ENCODE measurements at regions not wholly inside any gene's neighbourhood (a gene's known extent, or its start where the extent isn't known, plus 50 kb on each side); places are given as distances from the start of the nearest gene placed in this dataset.

GRCh38 chr4:130449741-130450140 is 1353.8 kb downstream of the C4orf33 start:
- Histone ChIP-seq H3K27me3 (ENCODE audit: control insufficient read depth in 1 of 2, insufficient read depth in 2 of 2, low read length in 2 of 2) (no peaks in the 10 kb centered on the region), H3K27ac (ENCODE audit: low read depth, low read length) (no peak overlapping the region), H3K9me3 (ENCODE audit: control insufficient read depth in 1 of 2, low read length in 2 of 2) (no peaks in the 10 kb centered on the region), H3K36me3 (ENCODE audit: control insufficient read depth in 1 of 2, insufficient read depth in 2 of 2, low read length in 2 of 2) (no peaks in the 10 kb centered on the region), H3K4me1 (ENCODE audit: control insufficient read depth in 1 of 2, insufficient read depth in 2 of 2, low read length in 2 of 2) (no peaks in the 10 kb centered on the region), H3K9ac (ENCODE audit: low read depth in 1 of 2, low read length in 2 of 2) (no peak overlapping the region), H3K4me3 (ENCODE audit: low read depth in 1 of 2, low read length in 2 of 2) (no peak overlapping the region)

- H3K9ac ChIP-seq (ENCODE audit: low read depth in 1 of 2, low read length in 2 of 2), result no peak overlapping the region
- H3K4me3 ChIP-seq (ENCODE audit: low read depth in 1 of 2, low read length in 2 of 2), result no peak overlapping the region
- H3K27me3 ChIP-seq (ENCODE audit: control insufficient read depth in 1 of 2, insufficient read depth in 2 of 2, low read length in 2 of 2), result no peaks in the 10 kb centered on the region
- no peaks in the 10 kb centered on the region for H3K4me1 ChIP-seq (ENCODE audit: control insufficient read depth in 1 of 2, insufficient read depth in 2 of 2, low read length in 2 of 2)
- no peaks in the 10 kb centered on the region for H3K9me3 ChIP-seq (ENCODE audit: control insufficient read depth in 1 of 2, low read length in 2 of 2)
- H3K36me3 ChIP-seq (ENCODE audit: control insufficient read depth in 1 of 2, insufficient read depth in 2 of 2, low read length in 2 of 2), result no peaks in the 10 kb centered on the region
- no peak overlapping the region for H3K27ac ChIP-seq (ENCODE audit: low read depth, low read length)
Observed at GRCh38 chr4:130468340-130468739, 1372.4 kb downstream of the C4orf33 start.

- no peaks in the 10 kb centered on the region for H3K9me3 ChIP-seq (ENCODE audit: control insufficient read depth in 1 of 2, low read length in 2 of 2)
- H3K27ac ChIP-seq (ENCODE audit: low read depth, low read length), result no peak overlapping the region
Observed at GRCh38 chr4:130478406-130478805, 1382.5 kb downstream of the C4orf33 start.

GRCh38 chr4:130479020-130479419 is 1383.1 kb downstream of the C4orf33 start:
- Histone ChIP-seq H3K27me3 (ENCODE audit: control insufficient read depth in 1 of 2, insufficient read depth in 2 of 2, low read length in 2 of 2) (no peaks in the 10 kb centered on the region), H3K4me3 (ENCODE audit: low read depth in 1 of 2, low read length in 2 of 2) (no peak overlapping the region), H3K27ac (ENCODE audit: low read depth, low read length) (no peak overlapping the region), H3K4me1 (ENCODE audit: control insufficient read depth in 1 of 2, insufficient read depth in 2 of 2, low read length in 2 of 2) (no peaks in the 10 kb centered on the region), H3K9me3 (ENCODE audit: control insufficient read depth in 1 of 2, low read length in 2 of 2) (no peaks in the 10 kb centered on the region), H3K9ac (ENCODE audit: low read depth in 1 of 2, low read length in 2 of 2) (no peak overlapping the region), H3K36me3 (ENCODE audit: control insufficient read depth in 1 of 2, insufficient read depth in 2 of 2, low read length in 2 of 2) (no peaks in the 10 kb centered on the region)

More at GRCh38 chr4:130478406-130478805, 1382.5 kb downstream of the C4orf33 start:
- H3K27me3 ChIP-seq (ENCODE audit: control insufficient read depth in 1 of 2, insufficient read depth in 2 of 2, low read length in 2 of 2), result no peaks in the 10 kb centered on the region
- H3K36me3 ChIP-seq (ENCODE audit: control insufficient read depth in 1 of 2, insufficient read depth in 2 of 2, low read length in 2 of 2), result no peaks in the 10 kb centered on the region
- H3K9ac ChIP-seq (ENCODE audit: low read depth in 1 of 2, low read length in 2 of 2), result no peak overlapping the region
- H3K4me3 ChIP-seq (ENCODE audit: low read depth in 1 of 2, low read length in 2 of 2), result no peak overlapping the region
- H3K4me1 ChIP-seq (ENCODE audit: control insufficient read depth in 1 of 2, insufficient read depth in 2 of 2, low read length in 2 of 2), result no peaks in the 10 kb centered on the region

- Histone ChIP-seq H3K9me3 (ENCODE audit: control insufficient read depth in 1 of 2, low read length in 2 of 2) (no peaks in the 10 kb centered on the region), H3K36me3 (ENCODE audit: control insufficient read depth in 1 of 2, insufficient read depth in 2 of 2, low read length in 2 of 2) (no peaks in the 10 kb centered on the region), H3K4me1 (ENCODE audit: control insufficient read depth in 1 of 2, insufficient read depth in 2 of 2, low read length in 2 of 2) (no peaks in the 10 kb centered on the region), H3K4me3 (ENCODE audit: low read depth in 1 of 2, low read length in 2 of 2) (no peak overlapping the region), H3K9ac (ENCODE audit: low read depth in 1 of 2, low read length in 2 of 2) (no peak overlapping the region), H3K27ac (ENCODE audit: low read depth, low read length) (no peak overlapping the region), H3K27me3 (ENCODE audit: control insufficient read depth in 1 of 2, insufficient read depth in 2 of 2, low read length in 2 of 2) (no peaks in the 10 kb centered on the region)
Observed at GRCh38 chr4:130479674-130480073, 1383.7 kb downstream of the C4orf33 start.

GRCh38 chr4:130484826-130485225 is 1388.9 kb downstream of the C4orf33 start:
- Histone ChIP-seq H3K27ac (ENCODE audit: low read depth, low read length) (no peak overlapping the region), H3K36me3 (ENCODE audit: control insufficient read depth in 1 of 2, insufficient read depth in 2 of 2, low read length in 2 of 2) (no peaks in the 10 kb centered on the region), H3K9me3 (ENCODE audit: control insufficient read depth in 1 of 2, low read length in 2 of 2) (no peaks in the 10 kb centered on the region), H3K9ac (ENCODE audit: low read depth in 1 of 2, low read length in 2 of 2) (no peak overlapping the region), H3K4me3 (ENCODE audit: low read depth in 1 of 2, low read length in 2 of 2) (no peak overlapping the region), H3K4me1 (ENCODE audit: control insufficient read depth in 1 of 2, insufficient read depth in 2 of 2, low read length in 2 of 2) (no peaks in the 10 kb centered on the region), H3K27me3 (ENCODE audit: control insufficient read depth in 1 of 2, insufficient read depth in 2 of 2, low read length in 2 of 2) (no peaks in the 10 kb centered on the region)

- H3K4me3 ChIP-seq (ENCODE audit: low read depth in 1 of 2, low read length in 2 of 2), result no peak overlapping the region
- H3K27ac ChIP-seq (ENCODE audit: low read depth, low read length), result no peak overlapping the region
- no peaks in the 10 kb centered on the region for H3K27me3 ChIP-seq (ENCODE audit: control insufficient read depth in 1 of 2, insufficient read depth in 2 of 2, low read length in 2 of 2)
- no peaks in the 10 kb centered on the region for H3K9me3 ChIP-seq (ENCODE audit: control insufficient read depth in 1 of 2, low read length in 2 of 2)
- H3K9ac ChIP-seq (ENCODE audit: low read depth in 1 of 2, low read length in 2 of 2), result no peak overlapping the region
- H3K4me1 ChIP-seq (ENCODE audit: control insufficient read depth in 1 of 2, insufficient read depth in 2 of 2, low read length in 2 of 2), result no peaks in the 10 kb centered on the region
- H3K36me3 ChIP-seq (ENCODE audit: control insufficient read depth in 1 of 2, insufficient read depth in 2 of 2, low read length in 2 of 2), result no peaks in the 10 kb centered on the region
Observed at GRCh38 chr4:130485371-130485770, 1389.4 kb downstream of the C4orf33 start.

- H3K9ac ChIP-seq (ENCODE audit: low read depth in 1 of 2, low read length in 2 of 2), result no peak overlapping the region
- no peaks in the 10 kb centered on the region for H3K4me1 ChIP-seq (ENCODE audit: control insufficient read depth in 1 of 2, insufficient read depth in 2 of 2, low read length in 2 of 2)
- no peaks in the 10 kb centered on the region for H3K9me3 ChIP-seq (ENCODE audit: control insufficient read depth in 1 of 2, low read length in 2 of 2)
- no peaks in the 10 kb centered on the region for H3K36me3 ChIP-seq (ENCODE audit: control insufficient read depth in 1 of 2, insufficient read depth in 2 of 2, low read length in 2 of 2)
- no peaks in the 10 kb centered on the region for H3K27me3 ChIP-seq (ENCODE audit: control insufficient read depth in 1 of 2, insufficient read depth in 2 of 2, low read length in 2 of 2)
- H3K4me3 ChIP-seq (ENCODE audit: low read depth in 1 of 2, low read length in 2 of 2), result no peak overlapping the region
- H3K27ac ChIP-seq (ENCODE audit: low read depth, low read length), result no peak overlapping the region
Observed at GRCh38 chr4:130486186-130486585, 1390.2 kb downstream of the C4orf33 start.

GRCh38 chr4:130486841-130487240 is 1390.9 kb downstream of the C4orf33 start:
- Histone ChIP-seq H3K27me3 (ENCODE audit: control insufficient read depth in 1 of 2, insufficient read depth in 2 of 2, low read length in 2 of 2) (no peaks in the 10 kb centered on the region), H3K4me3 (ENCODE audit: low read depth in 1 of 2, low read length in 2 of 2) (no peak overlapping the region), H3K9me3 (ENCODE audit: control insufficient read depth in 1 of 2, low read length in 2 of 2) (peaks cover 0 to 2% of the 10 kb centered on the region in 2 donors), H3K4me1 (ENCODE audit: control insufficient read depth in 1 of 2, insufficient read depth in 2 of 2, low read length in 2 of 2) (no peaks in the 10 kb centered on the region), H3K27ac (ENCODE audit: low read depth, low read length) (no peak overlapping the region), H3K36me3 (ENCODE audit: control insufficient read depth in 1 of 2, insufficient read depth in 2 of 2, low read length in 2 of 2) (no peaks in the 10 kb centered on the region), H3K9ac (ENCODE audit: low read depth in 1 of 2, low read length in 2 of 2) (no peak overlapping the region)

GRCh38 chr4:130510661-130511060 is 1414.7 kb downstream of the C4orf33 start:
- no peaks in the 10 kb centered on the region for H3K27me3 ChIP-seq (ENCODE audit: control insufficient read depth in 1 of 2, insufficient read depth in 2 of 2, low read length in 2 of 2)
- H3K27ac ChIP-seq (ENCODE audit: low read depth, low read length), result no peak overlapping the region
- H3K9me3 ChIP-seq (ENCODE audit: control insufficient read depth in 1 of 2, low read length in 2 of 2), result no peaks in the 10 kb centered on the region
- no peak overlapping the region for H3K9ac ChIP-seq (ENCODE audit: low read depth in 1 of 2, low read length in 2 of 2)
- no peak overlapping the region for H3K4me3 ChIP-seq (ENCODE audit: low read depth in 1 of 2, low read length in 2 of 2)
- no peaks in the 10 kb centered on the region for H3K36me3 ChIP-seq (ENCODE audit: control insufficient read depth in 1 of 2, insufficient read depth in 2 of 2, low read length in 2 of 2)
- no peaks in the 10 kb centered on the region for H3K4me1 ChIP-seq (ENCODE audit: control insufficient read depth in 1 of 2, insufficient read depth in 2 of 2, low read length in 2 of 2)

- Histone ChIP-seq H3K27ac (ENCODE audit: low read depth, low read length) (no peak overlapping the region), H3K27me3 (ENCODE audit: control insufficient read depth in 1 of 2, insufficient read depth in 2 of 2, low read length in 2 of 2) (no peaks in the 10 kb centered on the region), H3K36me3 (ENCODE audit: control insufficient read depth in 1 of 2, insufficient read depth in 2 of 2, low read length in 2 of 2) (no peaks in the 10 kb centered on the region), H3K4me3 (ENCODE audit: low read depth in 1 of 2, low read length in 2 of 2) (no peak overlapping the region), H3K9ac (ENCODE audit: low read depth in 1 of 2, low read length in 2 of 2) (no peak overlapping the region), H3K9me3 (ENCODE audit: control insufficient read depth in 1 of 2, low read length in 2 of 2) (no peaks in the 10 kb centered on the region), H3K4me1 (ENCODE audit: control insufficient read depth in 1 of 2, insufficient read depth in 2 of 2, low read length in 2 of 2) (no peaks in the 10 kb centered on the region)
Observed at GRCh38 chr4:130511776-130512175, 1415.8 kb downstream of the C4orf33 start.
